IgD-negative memory B cell (primary cell): ENCODE measurements at regions not wholly inside any gene's neighbourhood (a gene's known extent, or its start where the extent isn't known, plus 50 kb on each side); places are given as distances from the start of the nearest gene placed in this dataset.

Experiments used
- H3K27ac Mint-ChIP-seq, 3 donors: one replicate each; pipeline ENCODE4 v1.8.0; 2020 to 2022; ENCODE audit warnings: mild to moderate bottlenecking in 3 of 3, mixed read lengths in 3 of 3, moderate library complexity in 1 of 3
- H3K27me3 Mint-ChIP-seq: one replicate; pipeline ENCODE4 v1.8.0; 2021; ENCODE audit warnings: mixed read lengths
- H3K36me3 Mint-ChIP-seq: one replicate; pipeline ENCODE4 v1.8.0; 2020; ENCODE audit warnings: mild to moderate bottlenecking, mixed read lengths
- H3K4me1 Mint-ChIP-seq, 3 donors: one replicate each; pipeline ENCODE4 v1.8.0; 2020 to 2022; ENCODE audit warnings: mixed read lengths in 3 of 3, mild to moderate bottlenecking in 1 of 3
- H3K4me3 Mint-ChIP-seq, 4 donors: one replicate each; pipeline ENCODE4 v1.8.0; 2020 to 2022; ENCODE audit warnings: mild to moderate bottlenecking in 4 of 4, mixed read lengths in 4 of 4, moderate library complexity in 3 of 4
- H3K9me3 Mint-ChIP-seq, 3 donors: one replicate each; pipeline ENCODE4 v1.8.0; 2020 to 2021; ENCODE audit warnings: mixed read lengths in 3 of 3, mild to moderate bottlenecking in 1 of 3

GRCh38 chr9:79801459-79801858 lies 229.7 kb downstream of the TLE4 start:
- H3K36me3 Mint-ChIP-seq = no peaks in the 10 kb centered on the region
- peaks cover 0 to 2% (median 0%) of the 10 kb centered on the region in 3 donors for H3K4me1 Mint-ChIP-seq
- H3K9me3 Mint-ChIP-seq = no peaks in the 10 kb centered on the region
- no peaks in the 10 kb centered on the region for H3K27me3 Mint-ChIP-seq
- H3K27ac Mint-ChIP-seq = no peak overlapping the region
- no peak overlapping the region for H3K4me3 Mint-ChIP-seq

- Mint-ChIP-seq H3K4me1 (peaks cover 0 to 2% (median 0%) of the 10 kb centered on the region in 3 donors), H3K9me3 (no peaks in the 10 kb centered on the region), H3K27me3 (no peaks in the 10 kb centered on the region), H3K27ac (no peak overlapping the region), H3K4me3 (no peak overlapping the region), H3K36me3 (no peaks in the 10 kb centered on the region)
These were observed 228.8 kb downstream of the TLE4 start for GRCh38 chr9:79800578-79800977.

- Mint-ChIP-seq H3K4me1 (no peaks in the 10 kb centered on the region), H3K27me3 (no peaks in the 10 kb centered on the region), H3K27ac (no peak overlapping the region), H3K4me3 (no peak overlapping the region), H3K9me3 (no peaks in the 10 kb centered on the region), H3K36me3 (no peaks in the 10 kb centered on the region)
These were observed 228.0 kb downstream of the TLE4 start for GRCh38 chr9:79799691-79800335.

- Mint-ChIP-seq H3K27ac (no peak overlapping the region), H3K27me3 (no peaks in the 10 kb centered on the region), H3K36me3 (no peaks in the 10 kb centered on the region), H3K4me1 (no peaks in the 10 kb centered on the region), H3K4me3 (no peak overlapping the region), H3K9me3 (no peaks in the 10 kb centered on the region)
These were observed 226.7 kb downstream of the TLE4 start for GRCh38 chr9:79798450-79798849.

- H3K9me3 Mint-ChIP-seq = no peaks in the 10 kb centered on the region
- H3K27ac Mint-ChIP-seq = no peak overlapping the region
These were observed 224.6 kb downstream of the TLE4 start for GRCh38 chr9:79796411-79796810.

GRCh38 chr9:79788662-79789061 lies 216.9 kb downstream of the TLE4 start:
- Mint-ChIP-seq H3K27ac (no peak overlapping the region), H3K27me3 (no peaks in the 10 kb centered on the region), H3K4me3 (no peak overlapping the region), H3K9me3 (peaks cover 1 to 18% (median 5%) of the 10 kb centered on the region in 3 donors), H3K36me3 (peaks cover 3% of the 10 kb centered on the region), H3K4me1 (peaks cover 0 to 1% (median 0%) of the 10 kb centered on the region in 3 donors)

More at GRCh38 chr9:79796411-79796810, 224.6 kb downstream of the TLE4 start:
- H3K4me3 Mint-ChIP-seq = no peak overlapping the region
- H3K4me1 Mint-ChIP-seq = no peaks in the 10 kb centered on the region
- no peaks in the 10 kb centered on the region for H3K27me3 Mint-ChIP-seq
- no peaks in the 10 kb centered on the region for H3K36me3 Mint-ChIP-seq

GRCh38 chr9:79781263-79781662 lies 209.5 kb downstream of the TLE4 start:
- peaks cover 3% of the 10 kb centered on the region for H3K36me3 Mint-ChIP-seq
- no peaks in the 10 kb centered on the region for H3K27me3 Mint-ChIP-seq
- peaks cover 0 to 5% (median 3%) of the 10 kb centered on the region in 3 donors for H3K9me3 Mint-ChIP-seq
- no peak overlapping the region for H3K27ac Mint-ChIP-seq
- peaks cover 0 to 1% (median 0%) of the 10 kb centered on the region in 3 donors for H3K4me1 Mint-ChIP-seq
- no peak overlapping the region for H3K4me3 Mint-ChIP-seq

- no peaks in the 10 kb centered on the region for H3K27me3 Mint-ChIP-seq
- H3K9me3 Mint-ChIP-seq = peaks cover 0 to 5% (median 3%) of the 10 kb centered on the region in 3 donors
- peaks cover 3% of the 10 kb centered on the region for H3K36me3 Mint-ChIP-seq
- peaks cover 0 to 1% (median 0%) of the 10 kb centered on the region in 3 donors for H3K4me1 Mint-ChIP-seq
- no peak overlapping the region for H3K27ac Mint-ChIP-seq
- no peak overlapping the region for H3K4me3 Mint-ChIP-seq
These were observed 208.8 kb downstream of the TLE4 start for GRCh38 chr9:79780559-79780958.

GRCh38 chr9:79779901-79780300 lies 208.1 kb downstream of the TLE4 start:
- H3K9me3 Mint-ChIP-seq = peaks cover 0 to 5% (median 3%) of the 10 kb centered on the region in 3 donors
- H3K36me3 Mint-ChIP-seq = peaks cover 3% of the 10 kb centered on the region
- H3K4me3 Mint-ChIP-seq = no peak overlapping the region
- no peak overlapping the region for H3K27ac Mint-ChIP-seq
- no peaks in the 10 kb centered on the region for H3K27me3 Mint-ChIP-seq
- peaks cover 0 to 1% (median 0%) of the 10 kb centered on the region in 3 donors for H3K4me1 Mint-ChIP-seq

- Mint-ChIP-seq H3K27ac (peak overlapping the region in 1 of 3 donors; percentile 5), H3K4me3 (no peak overlapping the region)
These were observed 206.8 kb downstream of the TLE4 start for GRCh38 chr9:79778581-79778980.

GRCh38 chr9:79776581-79776980 lies 204.8 kb downstream of the TLE4 start:
- Mint-ChIP-seq H3K9me3 (no peaks in the 10 kb centered on the region), H3K36me3 (no peaks in the 10 kb centered on the region), H3K27me3 (no peaks in the 10 kb centered on the region), H3K4me3 (no peak overlapping the region), H3K27ac (no peak overlapping the region), H3K4me1 (no peaks in the 10 kb centered on the region)

More at GRCh38 chr9:79778581-79778980, 206.8 kb downstream of the TLE4 start:
- H3K9me3 Mint-ChIP-seq = peaks cover 0 to 3% (median under 1%) of the 10 kb centered on the region in 3 donors
- H3K4me1 Mint-ChIP-seq = no peaks in the 10 kb centered on the region
- no peaks in the 10 kb centered on the region for H3K27me3 Mint-ChIP-seq
- H3K36me3 Mint-ChIP-seq = no peaks in the 10 kb centered on the region
